BLaER1 (cell line): ENCODE measurements at regions not wholly inside any gene's neighbourhood (a gene's known extent, or its start where the extent isn't known, plus 50 kb on each side); places are given as distances from the start of the nearest gene placed in this dataset.

ENCODE experiments used
- H3K27ac ChIP-seq: shearing (Covaris generic); formaldehyde crosslinking; 2 replicates; pipeline ENCODE4 v1.8.1; 2022
- H3K27me3 ChIP-seq: shearing (Covaris generic); formaldehyde crosslinking; 2 replicates; pipeline ENCODE4 v1.8.1; 2022
- H3K36me3 ChIP-seq: shearing (Covaris generic); formaldehyde crosslinking; 2 replicates; pipeline ENCODE4 v1.8.1; 2022
- H3K4me1 ChIP-seq: shearing (Covaris generic); formaldehyde crosslinking; 2 replicates; pipeline ENCODE4 v1.8.1; 2022
- H3K4me2 ChIP-seq: shearing (Covaris generic); formaldehyde crosslinking; 2 replicates; pipeline ENCODE4 v1.8.1; 2022
- H3K4me3 ChIP-seq: shearing (Covaris generic); formaldehyde crosslinking; 2 replicates; pipeline ENCODE4 v1.8.1; 2022
- H3K9ac ChIP-seq: shearing (Covaris generic); formaldehyde crosslinking; 2 replicates; pipeline ENCODE4 v1.8.1; 2022
- H3K9me3 ChIP-seq: shearing (Covaris generic); formaldehyde crosslinking; 2 replicates; pipeline ENCODE4 v1.8.1; 2022
- H4K20me1 ChIP-seq: shearing (Covaris generic); formaldehyde crosslinking; 2 replicates; pipeline ENCODE4 v1.8.1; 2022
- Cebpa-rat ChIP-seq: shearing (Covaris generic); IDR thresholded peaks from 2 replicates; pipeline ENCODE4 v1.8.1; 2022

DNA sequence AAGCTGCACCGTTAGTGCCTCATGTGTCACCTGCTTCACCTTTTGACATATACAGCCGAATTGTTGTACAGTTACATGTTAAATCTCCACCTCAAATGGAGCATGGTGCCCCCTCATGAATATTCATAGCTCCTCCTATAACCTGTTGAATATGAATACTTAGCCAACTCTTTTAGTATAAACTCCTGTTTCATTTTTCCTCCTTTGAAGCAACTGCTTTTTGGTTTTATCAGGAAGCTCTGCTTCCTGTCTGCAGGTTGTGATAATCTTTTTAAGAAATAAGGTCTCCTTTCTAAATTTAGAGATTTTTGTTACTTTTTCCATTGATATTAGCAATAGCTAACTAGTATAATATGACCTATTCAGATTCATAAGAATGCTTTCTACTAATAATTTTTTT, 1429.2 kb upstream of the AGA start:
- H3K4me2 ChIP-seq = no peak overlapping the region; the same call in 1 of the 2 replicates
- no peak for TF ChIP-seq Cebpa-rat
- H4K20me1 ChIP-seq = no peaks in the 10 kb centered on the region
- H3K9ac ChIP-seq = no peak overlapping the region
- no peak overlapping the region for H3K27ac ChIP-seq
- H3K4me1 ChIP-seq = peaks cover 6% of the 10 kb centered on the region; the same call in 1 of the 2 replicates
- H3K9me3 ChIP-seq = no peaks in the 10 kb centered on the region
- no peak overlapping the region for H3K4me3 ChIP-seq
- no peaks in the 10 kb centered on the region for H3K27me3 ChIP-seq
- no peaks in the 10 kb centered on the region for H3K36me3 ChIP-seq

DNA sequence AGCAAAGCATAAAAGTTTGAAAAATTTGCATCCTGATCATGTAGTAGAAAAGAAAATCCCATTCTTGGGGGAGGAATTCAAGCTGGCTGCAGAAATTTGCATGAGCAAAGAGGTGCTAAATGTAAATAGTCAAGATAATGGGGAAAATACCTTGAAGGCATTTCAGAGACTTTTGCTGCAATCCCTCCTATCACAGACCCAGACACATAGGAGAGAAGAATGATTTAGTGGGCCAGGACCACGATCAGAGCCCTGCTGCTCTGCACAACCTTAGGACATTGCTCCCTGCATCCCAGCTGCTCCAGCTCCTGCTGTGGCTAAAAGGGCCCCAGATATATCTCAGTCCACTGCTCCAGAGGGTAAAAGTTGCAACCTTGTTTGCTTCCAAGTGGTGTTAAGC, 1439.7 kb upstream of the AGA start:
- no peaks in the 10 kb centered on the region for H3K27me3 ChIP-seq
- no peaks in the 10 kb centered on the region for H4K20me1 ChIP-seq
- no peak overlapping the region for H3K4me3 ChIP-seq
- no peak overlapping the region for H3K4me2 ChIP-seq
- H3K27ac ChIP-seq = no peak overlapping the region
- H3K36me3 ChIP-seq = no peaks in the 10 kb centered on the region
- H3K9me3 ChIP-seq = peaks cover 15% of the 10 kb centered on the region
- H3K9ac ChIP-seq = no peak overlapping the region
- no peaks in the 10 kb centered on the region for H3K4me1 ChIP-seq
- TF ChIP-seq Cebpa-rat = no peak

GRCh38 chr4:178894126-178894525, 1451.9 kb upstream of the AGA start:
- Histone ChIP-seq H3K27me3 (no peaks in the 10 kb centered on the region), H3K9me3 (no peaks in the 10 kb centered on the region), H3K9ac (no peak overlapping the region), H3K4me3 (no peak overlapping the region), H3K36me3 (no peaks in the 10 kb centered on the region), H3K4me2 (no peak overlapping the region), H3K4me1 (no peaks in the 10 kb centered on the region), H4K20me1 (no peaks in the 10 kb centered on the region), H3K27ac (no peak overlapping the region)
- no peak for TF ChIP-seq Cebpa-rat

GRCh38 chr4:178899084-178899483, 1456.8 kb upstream of the AGA start:
- H3K9ac ChIP-seq = no peak overlapping the region
- no peaks in the 10 kb centered on the region for H4K20me1 ChIP-seq
- H3K4me1 ChIP-seq = no peaks in the 10 kb centered on the region
- H3K27me3 ChIP-seq = no peaks in the 10 kb centered on the region
- H3K4me2 ChIP-seq = no peak overlapping the region
- no peak for TF ChIP-seq Cebpa-rat
- no peaks in the 10 kb centered on the region for H3K36me3 ChIP-seq
- H3K9me3 ChIP-seq = no peaks in the 10 kb centered on the region
- H3K27ac ChIP-seq = no peak overlapping the region
- no peak overlapping the region for H3K4me3 ChIP-seq

DNA sequence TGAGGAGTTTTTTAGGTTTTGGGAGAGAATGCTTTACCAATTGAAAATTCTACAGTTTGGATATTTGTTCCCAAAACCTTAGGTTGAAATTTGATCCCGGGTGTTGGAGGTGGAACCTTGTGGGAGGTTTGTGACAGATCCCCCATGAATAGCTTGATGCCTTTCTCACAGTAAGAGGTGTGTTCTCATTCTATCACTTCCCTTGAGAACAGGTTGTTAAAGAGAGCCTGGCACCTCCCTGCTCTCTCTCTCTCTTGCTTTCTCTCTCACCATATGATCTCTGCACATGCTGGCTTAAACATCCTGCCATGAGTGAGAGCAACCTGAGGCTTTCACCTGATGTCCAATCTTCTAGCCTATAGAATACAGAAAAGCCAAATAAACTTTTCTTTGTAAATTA, 1475.5 kb upstream of the AGA start:
- no peak for TF ChIP-seq Cebpa-rat

DNA sequence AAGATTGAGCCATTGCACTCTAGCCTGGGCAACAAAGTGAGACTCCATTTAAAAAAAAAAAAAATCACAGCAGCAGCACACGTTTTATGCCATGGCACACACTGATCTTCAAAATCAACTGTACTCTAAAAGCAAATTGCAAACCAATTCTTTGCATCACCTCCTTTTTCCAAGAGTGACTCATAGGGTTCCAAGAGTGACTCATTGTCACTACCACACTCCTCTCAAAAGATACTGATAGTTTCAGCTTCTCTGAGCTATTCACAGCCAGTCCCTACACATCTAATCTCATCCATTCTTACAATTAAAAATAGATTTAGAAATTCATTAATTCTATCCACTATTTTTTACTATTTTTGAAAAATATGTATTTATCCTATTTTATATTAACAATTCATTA, 1494.9 kb upstream of the AGA start:
- Histone ChIP-seq H3K4me2 (no peak overlapping the region), H3K4me1 (no peaks in the 10 kb centered on the region), H3K27me3 (no peaks in the 10 kb centered on the region), H3K9me3 (no peaks in the 10 kb centered on the region), H3K4me3 (no peak overlapping the region), H4K20me1 (no peaks in the 10 kb centered on the region), H3K9ac (no peak overlapping the region), H3K27ac (no peak overlapping the region), H3K36me3 (no peaks in the 10 kb centered on the region)
- no peak for TF ChIP-seq Cebpa-rat

More for the DNA sequence above, 1475.5 kb upstream of the AGA start:
- Histone ChIP-seq H3K4me3 (no peak overlapping the region), H3K9me3 (peaks cover 13% of the 10 kb centered on the region), H3K27ac (no peak overlapping the region), H3K9ac (no peak overlapping the region), H3K4me2 (no peak overlapping the region), H4K20me1 (no peaks in the 10 kb centered on the region), H3K4me1 (no peaks in the 10 kb centered on the region), H3K27me3 (no peaks in the 10 kb centered on the region), H3K36me3 (no peaks in the 10 kb centered on the region)

DNA sequence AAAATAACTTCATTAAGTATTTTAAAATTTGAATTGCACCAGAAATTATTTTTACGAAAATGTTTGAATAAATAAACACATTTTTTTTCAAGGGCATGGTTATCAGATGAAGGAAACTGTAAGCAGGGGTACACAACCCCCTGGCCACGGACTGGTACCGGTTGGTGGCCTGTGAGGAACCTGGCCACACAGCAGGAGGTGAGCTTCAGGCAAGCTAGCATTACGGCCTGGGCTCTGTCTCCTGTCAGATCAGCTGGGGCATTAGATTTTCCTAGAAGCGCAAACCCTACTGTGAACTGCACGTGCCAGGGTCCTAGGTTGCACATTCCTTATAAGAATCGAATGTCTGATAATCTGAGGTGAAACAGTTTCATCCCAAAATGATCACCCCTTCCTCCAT, 1499.7 kb upstream of the AGA start:
- Histone ChIP-seq H3K4me3 (no peak overlapping the region), H3K9ac (no peak overlapping the region), H3K36me3 (no peaks in the 10 kb centered on the region), H4K20me1 (no peaks in the 10 kb centered on the region), H3K4me1 (no peaks in the 10 kb centered on the region), H3K4me2 (no peak overlapping the region), H3K27me3 (no peaks in the 10 kb centered on the region), H3K9me3 (no peaks in the 10 kb centered on the region), H3K27ac (no peak overlapping the region)
- no peak for TF ChIP-seq Cebpa-rat

- H3K36me3 ChIP-seq = no peaks in the 10 kb centered on the region
- no peak overlapping the region for H3K9ac ChIP-seq
- H3K9me3 ChIP-seq = peaks cover 6% of the 10 kb centered on the region
- H3K27ac ChIP-seq = no peak overlapping the region
- no peaks in the 10 kb centered on the region for H3K27me3 ChIP-seq
- no peaks in the 10 kb centered on the region for H3K4me1 ChIP-seq
- no peaks in the 10 kb centered on the region for H4K20me1 ChIP-seq
- H3K4me2 ChIP-seq = no peak overlapping the region
- H3K4me3 ChIP-seq = no peak overlapping the region
- TF ChIP-seq Cebpa-rat = no peak
Observed at GRCh38 chr4:178953447-178954120, 1511.3 kb upstream of the AGA start.

GRCh38 chr4:178955614-178956013, 1513.4 kb upstream of the AGA start:
- Histone ChIP-seq H3K27me3 (no peaks in the 10 kb centered on the region), H3K9me3 (peaks cover 6% of the 10 kb centered on the region), H3K36me3 (no peaks in the 10 kb centered on the region), H3K27ac (no peak overlapping the region), H3K4me1 (no peaks in the 10 kb centered on the region), H4K20me1 (no peaks in the 10 kb centered on the region), H3K9ac (no peak overlapping the region), H3K4me2 (no peak overlapping the region), H3K4me3 (no peak overlapping the region)
- TF ChIP-seq Cebpa-rat = no peak

GRCh38 chr4:178958725-178959440, 1516.6 kb upstream of the AGA start:
- TF ChIP-seq Cebpa-rat = no peak
- H3K4me2 ChIP-seq = no peak overlapping the region
- no peaks in the 10 kb centered on the region for H4K20me1 ChIP-seq
- no peaks in the 10 kb centered on the region for H3K27me3 ChIP-seq
- H3K9me3 ChIP-seq = peaks cover 2% of the 10 kb centered on the region
- no peaks in the 10 kb centered on the region for H3K4me1 ChIP-seq
- no peak overlapping the region for H3K27ac ChIP-seq
- no peak overlapping the region for H3K9ac ChIP-seq
- H3K4me3 ChIP-seq = no peak overlapping the region
- H3K36me3 ChIP-seq = no peaks in the 10 kb centered on the region
